Ascending aorta (tissue), 2 donors: ENCODE measurements at regions not wholly inside any gene's neighbourhood (a gene's known extent, or its start where the extent isn't known, plus 50 kb on each side); places are given as distances from the start of the nearest gene placed in this dataset.

Source experiments
- DNase-seq, 2 donors: peaks; one replicate each; pipeline ENCODE4 v3.0.0-alpha.2; 2019; ENCODE audit warnings: low spot score in 2 of 2
- H3K27ac ChIP-seq, 2 donors: fragments of 200-600 bp; sonication (generic); one replicate each; pipeline ENCODE4 v1.5.1; 2016 to 2017; ENCODE audit warnings: mild to moderate bottlenecking in 1 of 2
- H3K27me3 ChIP-seq: fragments of 200-600 bp; sonication (generic); one replicate; pipeline ENCODE4 v1.5.1; 2017
- H3K36me3 ChIP-seq, 2 donors: fragments of 200-600 bp; sonication (generic); one replicate each; pipeline ENCODE4 v1.5.1; 2016
- H3K4me1 ChIP-seq, 2 donors: fragments of 200-600 bp; sonication (generic); one replicate each; pipeline ENCODE4 v1.5.1; 2016 to 2017; ENCODE audit warnings: mild to moderate bottlenecking in 1 of 2
- H3K4me3 ChIP-seq, 2 donors: fragments of 200-600 bp; sonication (generic); one replicate each; pipeline ENCODE4 v1.5.1; 2016 to 2017; ENCODE audit warnings: mild to moderate bottlenecking in 1 of 2
- H3K9me3 ChIP-seq, 2 donors: fragments of 200-600 bp; sonication (generic); one replicate each; pipeline ENCODE4 v1.5.1; 2016
- intact Hi-C: fragments of 100-400 bp; cut with DNase I; formaldehyde crosslinking; loops from one replicate; pipeline ENCODE4 v1.15.1; 2023
- TF ChIP-seq, protein P1 (sequence below), 3 experiments: fragments of 200-600 bp in 2 of 3; fragments of 450-650 bp in 1 of 3; sonication (generic) in 2 of 3; IDR thresholded peaks; one replicate each; pipeline ENCODE4 v1.5.1; 2016 to 2019; ENCODE audit warnings: antibody characterized with exemption in 3 of 3, mild to moderate bottlenecking in 1 of 3, moderate library complexity in 1 of 3

DNA sequence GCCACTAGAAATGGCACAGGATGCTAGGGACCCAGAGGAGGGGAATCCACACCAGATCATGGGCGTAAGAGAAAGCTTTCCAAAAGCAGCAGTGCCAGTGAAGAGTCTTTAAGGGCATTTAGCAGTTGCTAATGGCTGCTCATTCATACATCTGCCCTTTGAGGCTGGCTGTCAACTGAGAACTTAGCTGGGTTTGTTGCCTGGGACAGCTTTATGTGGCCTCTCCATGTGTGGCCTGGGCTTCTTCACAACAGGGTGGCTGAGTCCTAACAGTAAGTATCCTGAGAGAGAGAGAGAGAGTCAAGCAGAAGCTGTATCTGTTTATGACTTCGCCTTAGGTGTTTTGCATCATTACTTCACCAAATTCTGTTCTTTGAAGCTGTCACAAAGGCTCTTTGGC, 286.1 kb upstream of the KCNJ16 start:
- TF ChIP-seq, protein P1, sequence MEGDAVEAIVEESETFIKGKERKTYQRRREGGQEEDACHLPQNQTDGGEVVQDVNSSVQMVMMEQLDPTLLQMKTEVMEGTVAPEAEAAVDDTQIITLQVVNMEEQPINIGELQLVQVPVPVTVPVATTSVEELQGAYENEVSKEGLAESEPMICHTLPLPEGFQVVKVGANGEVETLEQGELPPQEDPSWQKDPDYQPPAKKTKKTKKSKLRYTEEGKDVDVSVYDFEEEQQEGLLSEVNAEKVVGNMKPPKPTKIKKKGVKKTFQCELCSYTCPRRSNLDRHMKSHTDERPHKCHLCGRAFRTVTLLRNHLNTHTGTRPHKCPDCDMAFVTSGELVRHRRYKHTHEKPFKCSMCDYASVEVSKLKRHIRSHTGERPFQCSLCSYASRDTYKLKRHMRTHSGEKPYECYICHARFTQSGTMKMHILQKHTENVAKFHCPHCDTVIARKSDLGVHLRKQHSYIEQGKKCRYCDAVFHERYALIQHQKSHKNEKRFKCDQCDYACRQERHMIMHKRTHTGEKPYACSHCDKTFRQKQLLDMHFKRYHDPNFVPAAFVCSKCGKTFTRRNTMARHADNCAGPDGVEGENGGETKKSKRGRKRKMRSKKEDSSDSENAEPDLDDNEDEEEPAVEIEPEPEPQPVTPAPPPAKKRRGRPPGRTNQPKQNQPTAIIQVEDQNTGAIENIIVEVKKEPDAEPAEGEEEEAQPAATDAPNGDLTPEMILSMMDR (IDR thresholded peaks at IDR 0.05): no peak
- no peaks in the 10 kb centered on the region for H3K27me3 ChIP-seq
- H3K36me3 ChIP-seq: no peaks in the 10 kb centered on the region
- H3K4me3 ChIP-seq: no peak overlapping the region
- H3K9me3 ChIP-seq: no peaks in the 10 kb centered on the region
- H3K4me1 ChIP-seq: no peaks in the 10 kb centered on the region
- H3K27ac ChIP-seq: no peak overlapping the region
- DNase-seq: no peak
- intact Hi-C loops: no loop called here

DNA sequence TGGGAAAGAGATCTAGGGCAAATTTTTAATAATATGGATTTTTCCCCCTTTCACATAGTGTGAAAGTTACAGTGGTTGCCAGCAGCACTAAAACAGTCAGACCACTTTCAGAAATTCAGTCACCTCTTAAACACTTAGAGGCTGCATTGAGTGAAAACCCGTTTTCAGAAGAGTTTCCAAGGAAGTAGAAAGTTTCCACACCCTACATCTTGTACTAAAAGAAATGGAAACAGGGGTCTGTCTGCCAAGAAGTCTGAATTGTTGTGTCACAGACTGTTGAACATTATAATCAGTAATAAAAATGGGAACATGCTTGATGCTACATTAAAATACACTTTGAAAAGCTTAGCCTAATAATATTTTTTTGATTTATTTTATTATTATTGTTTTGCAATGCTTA, 278.9 kb upstream of the KCNJ16 start:
- no peaks in the 10 kb centered on the region for H3K9me3 ChIP-seq
- H3K4me3 ChIP-seq: no peak overlapping the region
- no peaks in the 10 kb centered on the region for H3K27me3 ChIP-seq
- DNase-seq: no peak
- no peak overlapping the region for H3K27ac ChIP-seq
- intact Hi-C loops: no loop called here
- peaks cover 0 to 3% of the 10 kb centered on the region in 2 donors for H3K4me1 ChIP-seq
- TF ChIP-seq, protein P1 (IDR thresholded peaks at IDR 0.05): no peak
- H3K36me3 ChIP-seq: no peaks in the 10 kb centered on the region

DNA sequence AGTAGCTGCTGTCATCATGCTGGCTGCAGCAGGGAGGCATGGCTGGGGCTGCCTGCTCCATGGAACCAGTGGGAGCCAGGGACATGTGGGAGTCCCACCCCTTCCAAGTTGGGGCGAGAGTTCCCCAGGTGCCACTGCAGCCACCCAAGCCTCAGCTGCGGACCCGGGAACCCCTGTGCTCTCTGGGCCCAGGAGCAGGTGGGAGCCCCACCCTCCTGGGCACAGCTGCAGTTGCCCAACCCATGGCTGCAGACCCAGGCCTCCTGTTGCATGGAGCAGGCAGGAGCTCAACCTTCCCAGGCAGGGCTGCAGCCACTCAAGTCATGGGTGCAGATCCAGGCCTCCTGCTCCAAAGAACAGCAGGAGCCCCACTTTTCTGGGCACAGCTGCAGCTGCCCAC, 274.2 kb upstream of the KCNJ16 start:
- H3K4me1 ChIP-seq: no peaks in the 10 kb centered on the region
- DNase-seq: no peak
- intact Hi-C loops: no loop called here
- TF ChIP-seq, protein P1 (IDR thresholded peaks at IDR 0.05): no peak
- H3K4me3 ChIP-seq: no peak overlapping the region
- H3K27ac ChIP-seq: no peak overlapping the region
- H3K36me3 ChIP-seq: no peaks in the 10 kb centered on the region
- H3K27me3 ChIP-seq: no peaks in the 10 kb centered on the region
- H3K9me3 ChIP-seq: no peaks in the 10 kb centered on the region

DNA sequence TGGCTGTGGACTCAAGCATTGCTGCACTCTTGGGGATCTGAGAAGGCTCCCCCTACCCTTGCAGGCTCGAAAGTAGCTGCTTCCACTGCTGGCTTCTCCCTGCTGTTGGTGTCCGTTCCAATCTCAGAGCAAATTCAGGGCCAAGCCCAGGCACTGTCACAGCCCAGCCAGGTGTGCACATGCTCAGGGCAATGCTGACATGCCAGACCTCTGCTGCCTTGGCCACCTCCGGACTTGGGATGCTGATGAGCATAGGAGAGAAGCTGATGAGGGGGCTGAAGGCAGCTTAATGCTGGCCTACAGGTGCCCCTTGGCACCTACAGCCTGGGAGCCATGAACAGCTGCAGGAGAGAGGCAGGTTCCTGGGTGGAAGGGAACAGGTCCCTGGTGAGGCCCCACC, 273.7 kb upstream of the KCNJ16 start:
- no peak overlapping the region for H3K27ac ChIP-seq
- no peaks in the 10 kb centered on the region for H3K27me3 ChIP-seq
- no peaks in the 10 kb centered on the region for H3K9me3 ChIP-seq
- H3K4me1 ChIP-seq: no peaks in the 10 kb centered on the region
- TF ChIP-seq, protein P1 (IDR thresholded peaks at IDR 0.05): no peak
- intact Hi-C loops: no loop called here
- no peak overlapping the region for H3K4me3 ChIP-seq
- DNase-seq: no peak
- H3K36me3 ChIP-seq: no peaks in the 10 kb centered on the region

DNA sequence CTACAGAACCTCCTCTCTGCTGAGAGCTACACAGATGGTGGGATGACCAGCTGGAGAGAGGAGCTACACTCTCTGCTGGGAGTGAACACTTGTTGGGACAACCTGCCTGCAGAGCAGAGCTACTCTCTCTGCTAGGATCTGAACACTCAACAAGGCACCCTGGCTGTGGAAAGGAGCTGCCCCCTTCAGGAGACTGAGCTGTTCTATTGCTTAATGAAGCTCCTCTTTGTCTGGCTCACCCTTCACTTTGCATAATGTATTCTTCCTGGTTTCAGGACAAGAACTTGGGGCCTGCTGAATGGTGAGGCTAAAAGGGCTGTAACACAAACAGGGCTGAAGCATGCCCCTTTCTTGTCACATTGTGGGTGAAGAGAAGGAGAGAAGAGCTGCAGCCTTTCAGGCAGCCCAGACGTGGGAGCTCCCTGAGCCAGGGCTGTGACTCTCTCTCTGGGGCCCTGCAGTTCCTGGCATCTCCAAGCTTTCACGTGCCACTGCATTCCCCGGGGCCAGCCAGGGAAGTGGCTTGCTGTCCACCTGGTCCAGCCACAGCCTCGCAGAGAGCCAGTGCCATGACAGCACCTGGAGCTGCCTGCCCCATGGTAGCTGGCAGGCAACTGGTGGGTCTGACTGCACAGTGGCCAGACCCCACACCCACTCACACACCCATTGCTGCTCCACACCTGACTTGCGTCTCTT, 272.8 kb upstream of the KCNJ16 start:
- no peaks in the 10 kb centered on the region for H3K27me3 ChIP-seq
- H3K27ac ChIP-seq: no peak overlapping the region
- no peaks in the 10 kb centered on the region for H3K36me3 ChIP-seq
- H3K4me3 ChIP-seq: no peak overlapping the region
- intact Hi-C loops: no loop called here
- DNase-seq: no peak
- no peaks in the 10 kb centered on the region for H3K9me3 ChIP-seq
- no peaks in the 10 kb centered on the region for H3K4me1 ChIP-seq
- TF ChIP-seq, protein P1 (IDR thresholded peaks at IDR 0.05): no peak

DNA sequence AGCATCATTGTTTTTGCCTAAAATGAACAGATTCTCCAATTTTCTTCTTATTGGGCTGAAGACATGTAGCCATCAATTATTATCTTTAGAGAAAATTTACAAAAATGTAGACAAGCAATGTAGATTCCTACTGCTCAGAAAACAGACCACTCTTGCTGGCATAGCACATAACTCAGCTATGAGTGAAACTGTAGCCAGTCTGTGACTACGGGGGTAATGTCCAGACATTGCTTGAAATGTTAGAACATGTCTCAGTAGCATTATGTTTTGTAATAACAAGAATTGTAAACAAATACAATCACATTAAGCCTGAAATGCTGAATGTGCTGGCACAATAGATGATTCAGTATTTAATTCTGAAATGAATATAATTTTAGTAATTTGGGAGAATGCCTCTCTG, 265.7 kb upstream of the KCNJ16 start:
- no peaks in the 10 kb centered on the region for H3K27me3 ChIP-seq
- no peaks in the 10 kb centered on the region for H3K9me3 ChIP-seq
- DNase-seq: no peak
- TF ChIP-seq, protein P1 (IDR thresholded peaks at IDR 0.05): no peak
- no peaks in the 10 kb centered on the region for H3K4me1 ChIP-seq
- no peak overlapping the region for H3K4me3 ChIP-seq
- intact Hi-C loops: no loop called here
- no peak overlapping the region for H3K27ac ChIP-seq
- H3K36me3 ChIP-seq: no peaks in the 10 kb centered on the region
